Testis (tissue), 2 donors: ENCODE measurements at regions not wholly inside any gene's neighbourhood (a gene's known extent, or its start where the extent isn't known, plus 50 kb on each side); places are given as distances from the start of the nearest gene placed in this dataset.

Source experiments
- CTCF ChIP-seq, 3 experiments: fragments of 450-650 bp in 2 of 3; fragments of 200-600 bp in 1 of 3; sonication (generic) in 1 of 3; IDR thresholded peaks; one replicate each; pipeline ENCODE4 v1.5.1; 2016 to 2019; ENCODE audit warnings: antibody characterized with exemption in 3 of 3, mild to moderate bottlenecking in 2 of 3, moderate library complexity in 1 of 3
- POLR2A ChIP-seq: fragments of 450-650 bp; IDR thresholded peaks from one replicate; pipeline ENCODE4 v1.6.1; 2017; ENCODE audit warnings: antibody characterized with exemption, mild to moderate bottlenecking, moderate library complexity

- TF ChIP-seq CTCF (IDR thresholded peaks at IDR 0.05) (no peak), POLR2A (no peak)
These were observed 254.9 kb upstream of the PCDH20 start for GRCh38 chr13:61670384-61671161.
